Uterus (tissue), 2 donors: ENCODE measurements at regions not wholly inside any gene's neighbourhood (a gene's known extent, or its start where the extent isn't known, plus 50 kb on each side); places are given as distances from the start of the nearest gene placed in this dataset.

ENCODE experiments used
- CTCF ChIP-seq, 4 experiments: fragments of 200-600 bp in 2 of 4; fragments of 450-650 bp in 2 of 4; sonication (generic) in 2 of 4; IDR thresholded peaks; one replicate each; pipeline ENCODE4 v1.5.1; 2016 to 2019; ENCODE audit warnings: antibody characterized with exemption in 4 of 4, mild to moderate bottlenecking in 2 of 4, moderate library complexity in 1 of 4
- POLR2A ChIP-seq, 2 donors: fragments of 450-650 bp; IDR thresholded peaks; one replicate each; pipeline ENCODE4 v1.6.1; 2016; ENCODE audit warnings: antibody characterized with exemption in 2 of 2, mild to moderate bottlenecking in 1 of 2, moderate library complexity in 1 of 2

- TF ChIP-seq CTCF (IDR thresholded peaks at IDR 0.05) (no peak), POLR2A (IDR thresholded peaks at IDR 0.05) (no peak)
Observed at GRCh38 chr5:57601996-57602395, 119.4 kb upstream of the ACTBL2 start.
